Fibroblast of lung (primary cell): ENCODE measurements at regions not wholly inside any gene's neighbourhood (a gene's known extent, or its start where the extent isn't known, plus 50 kb on each side); places are given as distances from the start of the nearest gene placed in this dataset.

Experiments
- DNase-seq, 2 donors: peaks; one replicate each; pipeline versions ENCODE4 v3.0.0 to v3.0.0-alpha.2; 2010; ENCODE audit warnings: low read depth in 2 of 2
- H2AFZ ChIP-seq: 2 replicates; pipeline ENCODE4 v1.5.1; 2012; ENCODE audit warnings: low read length, control low read depth, inconsistent platforms
- H3K27ac ChIP-seq: 2 replicates; pipeline ENCODE4 v1.5.1; 2011; ENCODE audit warnings: low read length, control low read depth; ENCODE audit not compliant: insufficient read depth
- H3K27me3 ChIP-seq: 2 replicates; pipeline ENCODE4 v1.5.1; 2011; ENCODE audit warnings: mild to moderate bottlenecking, low read length; ENCODE audit not compliant: control insufficient read depth, insufficient read depth
- H3K36me3 ChIP-seq: 2 replicates; pipeline ENCODE4 v1.5.1; 2011; ENCODE audit warnings: low read length; ENCODE audit not compliant: control insufficient read depth, insufficient read depth
- H3K4me1 ChIP-seq: 2 replicates; pipeline ENCODE4 v1.5.1; 2011; ENCODE audit warnings: low read length; ENCODE audit not compliant: control insufficient read depth, insufficient read depth; ENCODE audit errors: extremely low read depth
- H3K4me2 ChIP-seq: 2 replicates; pipeline ENCODE4 v1.5.1; 2011; ENCODE audit warnings: low read length, control low read depth; ENCODE audit not compliant: insufficient read depth; ENCODE audit errors: extremely low read depth
- H3K4me3 ChIP-seq, 4 experiments: fragments of 200-600 bp in 1 of 4; sonication (generic) in 1 of 4; replicated peaks in 1 of 4; 2 replicates each; pipeline ENCODE4 v1.5.1; 2011 to 2016; ENCODE audit warnings: low read length in 4 of 4, low read depth in 3 of 4, mild to moderate bottlenecking in 3 of 4, control low read depth in 2 of 4, inconsistent platforms in 1 of 4, mixed read lengths in 1 of 4; ENCODE audit not compliant: insufficient read depth in 1 of 4; ENCODE audit errors: control extremely low read depth in 1 of 4
- H3K79me2 ChIP-seq: 2 replicates; pipeline ENCODE4 v1.5.1; 2012; ENCODE audit warnings: mild to moderate bottlenecking, low read length, inconsistent platforms; ENCODE audit not compliant: control insufficient read depth, insufficient read depth
- H3K9ac ChIP-seq: 2 replicates; pipeline ENCODE4 v1.5.1; 2011; ENCODE audit warnings: mild to moderate bottlenecking, low read length, control low read depth; ENCODE audit not compliant: insufficient read depth
- H3K9me3 ChIP-seq: 2 replicates; pipeline ENCODE4 v1.5.1; 2012; ENCODE audit warnings: low read depth, low read length; ENCODE audit not compliant: control insufficient read depth, insufficient read depth
- H4K20me1 ChIP-seq: 2 replicates; pipeline ENCODE4 v1.5.1; 2011; ENCODE audit warnings: low read length; ENCODE audit not compliant: control insufficient read depth, insufficient read depth; ENCODE audit errors: extremely low read depth
- EZH2 ChIP-seq: IDR thresholded peaks from 2 replicates; pipeline ENCODE4 v1.5.1; 2012; ENCODE audit warnings: low read length, control low read depth, mild to moderate bottlenecking; ENCODE audit errors: missing control alignments
- TF ChIP-seq, protein P1 (sequence below), 2 donors: IDR thresholded peaks in 1 of 2; conservative IDR thresholded peaks in 1 of 2; 1 replicate in 1 of 2; 2 replicates in 1 of 2; pipeline ENCODE4 v1.5.1; 2011 to 2012; ENCODE audit warnings: low read length in 2 of 2, control low read depth in 1 of 2, inconsistent platforms in 1 of 2, low read depth in 1 of 2, mild to moderate bottlenecking in 1 of 2

DNA sequence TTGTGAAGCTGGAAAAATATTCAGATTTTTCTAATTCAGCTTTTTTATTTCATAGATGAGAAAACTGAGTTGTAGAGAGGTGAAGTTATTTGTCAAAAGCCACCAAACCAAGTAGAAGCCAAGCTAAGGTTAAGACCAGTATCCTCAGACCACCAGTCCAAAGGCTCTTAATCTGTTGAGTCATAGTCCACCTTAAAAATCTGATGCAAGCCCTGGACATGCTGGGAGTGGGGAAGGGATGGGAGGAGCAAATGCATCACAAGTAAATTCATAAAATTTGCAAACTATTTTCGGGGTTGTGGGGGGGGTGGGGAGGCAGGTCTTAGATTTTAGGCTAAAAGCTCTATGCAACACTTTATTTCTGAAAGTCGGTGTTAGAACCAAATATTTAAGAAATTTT lies 307.7 kb upstream of the SEMA6D start:
- no peaks in the 10 kb centered on the region for H4K20me1 ChIP-seq
- no peak overlapping the region for H3K27ac ChIP-seq
- H3K4me1 ChIP-seq = no peaks in the 10 kb centered on the region
- no peak overlapping the region for H3K4me3 ChIP-seq
- no peaks in the 10 kb centered on the region for H3K79me2 ChIP-seq
- H3K4me2 ChIP-seq = no peak overlapping the region
- no peaks in the 10 kb centered on the region for H3K36me3 ChIP-seq
- H3K9me3 ChIP-seq = no peaks in the 10 kb centered on the region
- no peak overlapping the region for H2AFZ ChIP-seq
- H3K9ac ChIP-seq = no peak overlapping the region
- TF ChIP-seq, protein P1, sequence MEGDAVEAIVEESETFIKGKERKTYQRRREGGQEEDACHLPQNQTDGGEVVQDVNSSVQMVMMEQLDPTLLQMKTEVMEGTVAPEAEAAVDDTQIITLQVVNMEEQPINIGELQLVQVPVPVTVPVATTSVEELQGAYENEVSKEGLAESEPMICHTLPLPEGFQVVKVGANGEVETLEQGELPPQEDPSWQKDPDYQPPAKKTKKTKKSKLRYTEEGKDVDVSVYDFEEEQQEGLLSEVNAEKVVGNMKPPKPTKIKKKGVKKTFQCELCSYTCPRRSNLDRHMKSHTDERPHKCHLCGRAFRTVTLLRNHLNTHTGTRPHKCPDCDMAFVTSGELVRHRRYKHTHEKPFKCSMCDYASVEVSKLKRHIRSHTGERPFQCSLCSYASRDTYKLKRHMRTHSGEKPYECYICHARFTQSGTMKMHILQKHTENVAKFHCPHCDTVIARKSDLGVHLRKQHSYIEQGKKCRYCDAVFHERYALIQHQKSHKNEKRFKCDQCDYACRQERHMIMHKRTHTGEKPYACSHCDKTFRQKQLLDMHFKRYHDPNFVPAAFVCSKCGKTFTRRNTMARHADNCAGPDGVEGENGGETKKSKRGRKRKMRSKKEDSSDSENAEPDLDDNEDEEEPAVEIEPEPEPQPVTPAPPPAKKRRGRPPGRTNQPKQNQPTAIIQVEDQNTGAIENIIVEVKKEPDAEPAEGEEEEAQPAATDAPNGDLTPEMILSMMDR (conservative IDR thresholded peaks at IDR 0.05 in 1 of 2, IDR thresholded peaks at IDR 0.05 in 1 of 2; ENCODE audit: low read depth in 1 of 2, low read length in 2 of 2) = no peak
- TF ChIP-seq EZH2 = no peak
- no peaks in the 10 kb centered on the region for H3K27me3 ChIP-seq
- DNase-seq = peak in 1 of 2 donors; percentile 78

DNA sequence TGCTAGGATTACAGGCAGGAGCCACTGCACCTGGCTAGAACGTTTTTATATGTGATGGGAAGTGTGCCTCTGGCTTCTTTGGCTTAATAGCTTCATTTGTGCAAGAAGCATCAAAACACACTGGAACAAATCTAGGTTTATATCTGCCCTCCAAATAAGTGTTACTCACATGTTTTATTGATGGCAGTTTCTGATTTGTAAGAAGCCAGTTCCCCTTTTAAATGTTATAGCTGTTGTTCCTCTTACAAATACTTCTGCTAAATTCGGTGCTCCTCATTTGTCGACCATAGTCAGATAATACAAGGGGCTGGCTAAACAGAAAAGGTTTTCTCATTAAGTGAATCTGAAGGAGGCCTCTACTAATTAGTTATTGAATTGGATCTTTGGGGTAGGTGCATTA lies 307.1 kb upstream of the SEMA6D start:
- H3K4me2 ChIP-seq = no peak overlapping the region
- H3K4me3 ChIP-seq = no peak overlapping the region
- no peaks in the 10 kb centered on the region for H4K20me1 ChIP-seq
- H3K9me3 ChIP-seq = no peaks in the 10 kb centered on the region
- H3K9ac ChIP-seq = no peak overlapping the region
- H3K79me2 ChIP-seq = no peaks in the 10 kb centered on the region
- H3K4me1 ChIP-seq = peaks cover 1% of the 10 kb centered on the region
- no peaks in the 10 kb centered on the region for H3K27me3 ChIP-seq
- H3K27ac ChIP-seq = no peak overlapping the region
- no peaks in the 10 kb centered on the region for H3K36me3 ChIP-seq
- TF ChIP-seq, protein P1 (conservative IDR thresholded peaks at IDR 0.05 in 1 of 2, IDR thresholded peaks at IDR 0.05 in 1 of 2; ENCODE audit: low read depth in 1 of 2, low read length in 2 of 2) = no peak
- no peak for TF ChIP-seq EZH2
- no peak for DNase-seq
- H2AFZ ChIP-seq = no peak overlapping the region

DNA sequence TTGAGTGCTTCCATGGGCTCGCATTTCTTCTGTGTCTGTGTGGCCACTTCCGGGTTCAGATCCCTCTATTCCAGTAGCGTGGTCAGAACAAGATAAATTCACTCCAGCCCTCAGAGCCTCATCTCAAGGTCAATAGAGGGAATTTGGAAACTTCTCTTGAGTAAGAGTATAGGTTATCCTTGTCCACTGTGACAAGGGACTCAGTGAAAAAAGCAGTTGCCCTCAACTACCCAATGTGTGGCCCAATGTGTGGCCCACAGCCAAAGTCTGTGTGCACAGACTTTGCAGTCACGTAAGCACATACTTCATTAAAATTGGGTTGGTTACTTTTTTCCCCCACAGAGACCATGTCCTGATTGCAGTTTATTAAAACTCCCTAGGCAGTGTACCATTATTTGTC lies 305.6 kb upstream of the SEMA6D start:
- Histone ChIP-seq H4K20me1 (no peaks in the 10 kb centered on the region), H3K9me3 (no peaks in the 10 kb centered on the region), H3K9ac (no peak overlapping the region), H3K36me3 (no peaks in the 10 kb centered on the region), H3K27me3 (no peaks in the 10 kb centered on the region), H3K27ac (no peak overlapping the region), H3K4me3 (no peak overlapping the region), H3K4me1 (peaks cover 6% of the 10 kb centered on the region), H2AFZ (peak overlapping the region; percentile 19), H3K79me2 (no peaks in the 10 kb centered on the region), H3K4me2 (no peak overlapping the region)
- no peak for DNase-seq
- no peak for TF ChIP-seq EZH2
- TF ChIP-seq, protein P1 (conservative IDR thresholded peaks at IDR 0.05 in 1 of 2, IDR thresholded peaks at IDR 0.05 in 1 of 2; ENCODE audit: low read depth in 1 of 2, low read length in 2 of 2) = no peak
